GM15510 (cell line): ENCODE measurements at regions not wholly inside any gene's neighbourhood (a gene's known extent, or its start where the extent isn't known, plus 50 kb on each side); places are given as distances from the start of the nearest gene placed in this dataset.

ENCODE experiments used
- POLR2A ChIP-seq: IDR thresholded peaks from 3 replicates; pipeline ENCODE4 v1.6.1; 2011; ENCODE audit warnings: borderline replicate concordance; ENCODE audit not compliant: insufficient read length; ENCODE audit errors: extremely low read depth

- TF ChIP-seq POLR2A = no peak
Measured at GRCh38 chr22:22082229-22082835, 99.7 kb upstream of the TOP3B start.

- no peak for TF ChIP-seq POLR2A
Measured at GRCh38 chr22:22080270-22080669, 97.7 kb upstream of the TOP3B start.

- TF ChIP-seq POLR2A = no peak
Measured at GRCh38 chr22:22079404-22080148, 97.0 kb upstream of the TOP3B start.

GRCh38 chr22:22078329-22078728 is 95.7 kb upstream of the TOP3B start:
- TF ChIP-seq POLR2A = no peak

GRCh38 chr22:22076932-22077703 is 94.5 kb upstream of the TOP3B start:
- TF ChIP-seq POLR2A = no peak

- no peak for TF ChIP-seq POLR2A
Measured at GRCh38 chr22:22076361-22076760, 93.8 kb upstream of the TOP3B start.

GRCh38 chr22:22075382-22076163 is 93.0 kb upstream of the TOP3B start:
- no peak for TF ChIP-seq POLR2A

GRCh38 chr22:22074634-22075381 is 92.2 kb upstream of the TOP3B start:
- no peak for TF ChIP-seq POLR2A

- TF ChIP-seq POLR2A = no peak
Measured at GRCh38 chr22:22073769-22074561, 91.4 kb upstream of the TOP3B start.

GRCh38 chr22:22072169-22072836 is 89.7 kb upstream of the TOP3B start:
- no peak for TF ChIP-seq POLR2A

- TF ChIP-seq POLR2A = no peak
Measured at GRCh38 chr22:22071455-22071854, 88.9 kb upstream of the TOP3B start.

GRCh38 chr22:22070371-22070824 is 87.8 kb upstream of the TOP3B start:
- TF ChIP-seq POLR2A = no peak
